GM21529 (cell line): ENCODE measurements at regions not wholly inside any gene's neighbourhood (a gene's known extent, or its start where the extent isn't known, plus 50 kb on each side); places are given as distances from the start of the nearest gene placed in this dataset.

Experiments used
- ATAC-seq: cut with Tn5 transposase; IDR thresholded peaks from one replicate; pipeline ENCODE4 v1.9.1; 2021; ENCODE audit not compliant: unreplicated experiment

DNA sequence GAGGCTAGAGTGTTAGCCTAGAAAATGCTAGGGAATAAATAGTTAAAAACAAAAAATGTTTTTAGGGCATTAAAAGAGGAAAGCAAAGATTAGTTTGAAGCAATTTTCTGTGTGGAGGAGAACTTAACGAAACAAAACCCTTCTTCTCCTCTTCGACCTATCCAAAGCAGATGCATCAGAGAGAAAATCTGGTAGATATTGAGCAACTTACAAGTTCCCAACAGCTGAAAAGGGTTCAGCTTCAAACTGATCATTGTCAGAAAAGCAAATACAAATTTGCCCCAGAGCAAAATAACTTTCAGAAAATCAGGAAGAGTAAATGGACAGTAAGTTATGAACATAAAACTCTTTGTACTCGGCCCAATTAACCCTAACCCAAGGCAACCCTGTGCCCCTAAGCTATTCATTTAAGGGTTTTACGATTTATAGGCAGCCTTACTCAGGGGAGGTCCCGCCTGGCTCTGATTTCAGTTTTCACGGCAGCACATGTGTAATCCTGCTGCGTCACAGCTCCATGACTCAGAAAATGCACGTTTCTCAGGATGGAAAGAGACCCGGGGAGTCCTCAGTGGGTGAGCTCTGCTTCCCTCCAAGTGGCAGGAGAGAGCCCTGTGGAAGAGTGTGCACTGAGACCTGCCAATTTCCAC is 405.7 kb upstream of the SALL1 start:
- no peak for ATAC-seq

GRCh38 chr16:51553910-51554309 is 402.8 kb upstream of the SALL1 start:
- ATAC-seq: no peak

GRCh38 chr16:51553314-51553713 is 402.2 kb upstream of the SALL1 start:
- ATAC-seq: no peak

GRCh38 chr16:51550800-51551347 is 399.8 kb upstream of the SALL1 start:
- ATAC-seq: no peak

- no peak for ATAC-seq
Measured at GRCh38 chr16:51549836-51550235, 398.8 kb upstream of the SALL1 start.

DNA sequence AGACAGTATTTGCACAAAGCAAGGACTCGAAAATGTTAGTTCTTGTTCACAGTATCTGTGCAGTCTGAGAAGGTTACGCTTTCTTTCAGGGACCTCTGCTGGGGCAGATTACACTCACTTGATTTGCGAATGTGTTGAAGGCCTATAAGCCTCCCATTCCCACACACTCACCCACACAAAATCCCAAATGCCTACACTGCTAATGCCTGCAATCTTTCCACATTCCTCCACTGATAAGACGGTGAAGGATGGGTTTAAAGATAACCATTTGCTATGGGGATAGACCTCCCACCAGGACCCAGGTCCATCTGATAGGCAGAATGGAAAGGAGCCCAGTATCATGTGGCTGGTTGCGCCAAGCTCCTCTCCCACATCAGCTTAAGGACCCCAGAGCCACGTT is 394.9 kb upstream of the SALL1 start:
- no peak for ATAC-seq

DNA sequence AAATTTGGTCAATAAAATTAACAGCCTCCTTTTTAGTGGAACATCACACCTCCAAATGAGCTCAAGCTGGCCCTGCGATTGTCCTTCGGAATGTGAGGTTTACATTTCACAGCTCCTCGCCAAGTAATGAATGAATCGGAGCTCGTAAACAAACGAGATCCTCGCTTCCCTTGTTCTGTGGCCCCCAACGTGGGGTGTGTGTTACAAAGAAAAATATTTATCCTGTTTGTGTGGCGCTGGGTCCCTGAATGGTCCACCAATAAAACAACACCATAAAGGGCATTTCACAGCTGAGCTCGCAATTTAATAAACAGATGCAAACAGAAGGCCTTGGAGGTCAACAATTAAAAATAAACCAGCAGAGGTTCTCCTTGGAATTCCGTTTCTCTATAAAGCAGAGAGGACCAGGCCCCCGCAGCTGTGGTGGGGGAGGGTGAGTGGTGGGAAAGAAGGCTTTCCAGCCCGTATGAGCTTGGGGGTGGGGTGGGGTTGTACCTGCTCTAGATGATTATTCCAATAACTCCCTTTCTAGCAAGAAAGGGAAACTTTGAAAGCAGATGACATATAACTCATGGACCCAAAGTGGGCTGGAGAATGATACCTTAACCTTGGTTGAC is 393.9 kb upstream of the SALL1 start:
- no peak for ATAC-seq

DNA sequence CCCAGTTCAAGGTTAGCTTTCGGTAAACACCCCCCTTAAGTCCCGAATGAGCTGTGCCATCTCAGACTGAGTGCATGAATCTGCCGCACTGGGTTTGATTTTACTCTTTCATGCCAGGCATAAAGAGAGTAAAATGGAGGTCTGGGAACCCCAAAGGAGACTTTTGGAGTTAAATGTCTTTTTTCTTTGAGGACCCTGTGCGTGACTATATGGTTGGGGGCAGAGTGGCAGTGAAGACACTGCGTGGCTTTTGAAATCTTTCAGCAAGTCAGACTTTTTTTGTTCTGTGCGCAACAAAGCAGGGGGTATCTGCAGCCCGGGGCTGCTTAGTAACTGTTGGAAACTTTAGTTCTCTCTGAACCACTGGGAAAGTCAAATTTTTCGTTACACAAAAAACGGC is 392.9 kb upstream of the SALL1 start:
- ATAC-seq: no peak

DNA sequence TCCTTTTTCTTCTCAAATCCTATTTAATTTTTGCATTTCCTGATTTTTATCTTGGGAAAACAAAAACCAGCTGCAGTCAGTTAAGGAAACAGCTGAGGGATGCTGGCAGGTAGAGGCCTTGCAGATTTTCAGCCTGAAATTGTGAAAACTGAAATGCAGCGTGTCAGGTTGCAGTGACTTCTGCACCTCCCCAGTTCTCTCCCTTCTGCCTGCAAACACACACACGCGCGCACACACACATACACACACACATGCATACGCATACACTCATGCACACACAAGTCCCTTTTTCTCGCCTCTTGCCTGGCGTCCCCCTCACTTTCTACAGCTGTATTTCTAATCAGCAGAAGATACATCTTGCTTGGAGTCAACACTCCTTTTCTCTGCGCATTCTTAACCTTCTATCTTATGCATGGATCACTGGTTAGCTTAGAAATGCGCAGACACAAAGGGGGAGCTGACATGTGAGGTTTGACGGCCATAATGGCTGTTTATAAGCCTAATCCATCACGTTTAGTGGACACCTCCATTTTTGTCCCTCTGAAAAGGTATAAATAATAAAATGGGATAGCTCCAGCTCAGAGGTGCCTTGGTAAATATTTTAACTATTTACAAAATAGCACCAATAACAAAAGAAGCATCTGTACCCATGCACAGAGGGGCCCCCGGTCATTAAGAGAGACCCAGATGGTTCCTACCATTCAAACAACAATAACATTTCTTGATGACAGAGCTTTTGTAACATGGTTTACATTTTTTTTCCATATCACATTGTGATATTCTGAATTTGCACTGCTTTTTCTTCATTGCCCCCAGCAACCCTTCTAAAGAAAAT is 392.1 kb upstream of the SALL1 start:
- no peak for ATAC-seq

GRCh38 chr16:51540259-51540658 is 389.2 kb upstream of the SALL1 start:
- no peak for ATAC-seq

GRCh38 chr16:51538707-51539498 is 387.8 kb upstream of the SALL1 start:
- no peak for ATAC-seq

GRCh38 chr16:51535591-51535990 is 384.5 kb upstream of the SALL1 start:
- ATAC-seq: no peak

DNA sequence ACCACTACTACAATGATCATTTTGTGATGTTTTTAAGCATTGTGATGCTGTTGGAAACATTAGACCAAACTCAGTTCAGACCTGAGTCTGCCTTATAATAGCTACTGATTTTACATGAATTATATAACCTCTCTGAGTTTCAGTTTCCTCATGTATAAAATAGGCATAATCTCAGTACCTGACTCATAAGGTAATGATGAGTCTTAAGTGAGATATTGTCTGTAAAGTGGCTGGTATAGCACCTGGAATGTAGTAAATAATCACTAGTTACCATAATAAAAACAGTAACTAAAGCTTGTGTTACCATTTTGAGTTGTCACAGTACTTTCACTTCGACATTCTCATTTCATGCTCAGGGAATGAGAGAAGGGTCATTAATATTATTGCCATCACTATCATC is 381.5 kb upstream of the SALL1 start:
- no peak for ATAC-seq

GRCh38 chr16:51531271-51531670 is 380.2 kb upstream of the SALL1 start:
- no peak for ATAC-seq

- no peak for ATAC-seq
Measured at GRCh38 chr16:51527349-51527748, 376.3 kb upstream of the SALL1 start.

- ATAC-seq: no peak
Measured at GRCh38 chr16:51526621-51527020, 375.6 kb upstream of the SALL1 start.

DNA sequence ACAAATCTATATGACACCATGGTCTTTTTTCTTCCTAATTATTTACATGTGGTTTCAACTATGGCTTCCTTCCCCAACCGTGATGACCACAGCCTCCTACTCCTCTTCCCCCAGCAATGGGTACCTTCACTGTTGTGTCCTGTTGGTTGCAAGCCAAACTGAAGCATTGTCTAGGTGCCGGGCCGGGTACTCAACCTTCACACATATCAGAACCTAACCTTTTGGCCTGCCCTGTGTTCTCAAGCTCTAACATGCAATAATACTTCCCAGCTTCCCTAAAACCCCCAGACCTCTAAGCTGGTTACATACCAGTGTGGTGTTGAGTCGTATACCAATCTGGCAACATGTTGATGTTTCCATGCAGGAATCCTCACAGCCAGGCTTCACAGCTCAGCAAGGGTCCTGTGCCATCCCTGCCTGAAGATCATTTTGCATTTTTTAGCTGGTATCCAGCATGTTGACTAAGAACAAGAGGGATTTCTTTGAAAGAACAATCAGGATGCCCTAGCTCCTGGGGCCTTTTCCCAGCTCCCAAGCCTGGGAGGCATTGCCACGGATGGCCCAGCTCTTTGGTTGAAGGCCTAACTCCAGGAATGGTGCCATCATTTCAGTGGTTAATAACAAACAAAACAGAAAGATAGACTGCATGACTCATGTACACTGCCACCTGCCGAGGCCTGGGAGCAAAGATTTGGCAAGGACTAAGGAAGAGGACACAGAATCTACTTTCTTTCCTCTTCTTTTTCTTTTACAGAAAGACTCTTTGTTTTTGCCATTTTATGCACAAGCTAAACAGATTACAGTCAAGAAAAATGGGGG is 373.7 kb upstream of the SALL1 start:
- no peak for ATAC-seq

GRCh38 chr16:51524070-51524469 is 373.0 kb upstream of the SALL1 start:
- ATAC-seq: no peak

GRCh38 chr16:51523400-51523799 is 372.3 kb upstream of the SALL1 start:
- no peak for ATAC-seq

DNA sequence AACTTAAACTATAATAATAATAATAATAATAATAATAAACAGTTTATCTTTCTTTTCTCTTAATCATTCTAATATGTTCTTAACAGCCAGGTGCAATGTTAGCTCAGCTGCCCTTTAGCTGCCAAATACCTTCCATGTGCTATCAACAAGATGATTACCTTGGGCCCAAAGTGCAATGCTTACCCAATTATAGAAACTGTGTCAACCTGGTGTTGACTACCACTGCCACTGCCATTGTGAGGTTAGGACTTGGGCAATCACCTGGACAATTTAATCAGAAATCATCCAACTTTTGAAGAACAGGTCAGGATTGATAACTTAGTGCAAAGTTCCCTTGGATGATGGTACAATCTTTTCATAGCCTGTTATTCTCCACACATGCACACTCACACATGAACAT is 371.8 kb upstream of the SALL1 start:
- no peak for ATAC-seq
